GM12878 (cell line): ENCODE measurements at regions not wholly inside any gene's neighbourhood (a gene's known extent, or its start where the extent isn't known, plus 50 kb on each side); places are given as distances from the start of the nearest gene placed in this dataset.

Experiments
- MXI1 ChIP-seq: fragments of 150-350 bp; IDR thresholded peaks from 2 replicates; pipeline ENCODE4 v1.6.1; 2011; ENCODE audit warnings: low read depth, mild to moderate bottlenecking, inconsistent platforms, low read length, improper control_type of control experiment
- RELB ChIP-seq: fragments of 450-650 bp; IDR thresholded peaks from 2 replicates; pipeline ENCODE4 v1.6.1; 2017; ENCODE audit warnings: low read depth, mild to moderate bottlenecking, moderate library complexity
- SPI1 ChIP-seq: IDR thresholded peaks from 2 replicates; pipeline ENCODE4 v1.6.1; 2011; ENCODE audit warnings: low read depth, mild to moderate bottlenecking, low read length, moderate library complexity, borderline replicate concordance; ENCODE audit not compliant: insufficient read depth
- SRF ChIP-seq, 2 experiments: IDR thresholded peaks; 2 replicates each; pipeline ENCODE4 v1.6.1; 2011; ENCODE audit warnings: low read depth in 2 of 2, low read length in 2 of 2, mild to moderate bottlenecking in 1 of 2, moderate library complexity in 1 of 2
- TCF12 ChIP-seq: IDR thresholded peaks from 2 replicates; pipeline ENCODE4 v1.6.1; 2011; ENCODE audit warnings: low read depth, mild to moderate bottlenecking, low read length
- ZNF274 ChIP-seq: IDR thresholded peaks from one replicate; pipeline ENCODE4 v1.8.0; 2011; ENCODE audit not compliant: insufficient read length, insufficient read depth

DNA sequence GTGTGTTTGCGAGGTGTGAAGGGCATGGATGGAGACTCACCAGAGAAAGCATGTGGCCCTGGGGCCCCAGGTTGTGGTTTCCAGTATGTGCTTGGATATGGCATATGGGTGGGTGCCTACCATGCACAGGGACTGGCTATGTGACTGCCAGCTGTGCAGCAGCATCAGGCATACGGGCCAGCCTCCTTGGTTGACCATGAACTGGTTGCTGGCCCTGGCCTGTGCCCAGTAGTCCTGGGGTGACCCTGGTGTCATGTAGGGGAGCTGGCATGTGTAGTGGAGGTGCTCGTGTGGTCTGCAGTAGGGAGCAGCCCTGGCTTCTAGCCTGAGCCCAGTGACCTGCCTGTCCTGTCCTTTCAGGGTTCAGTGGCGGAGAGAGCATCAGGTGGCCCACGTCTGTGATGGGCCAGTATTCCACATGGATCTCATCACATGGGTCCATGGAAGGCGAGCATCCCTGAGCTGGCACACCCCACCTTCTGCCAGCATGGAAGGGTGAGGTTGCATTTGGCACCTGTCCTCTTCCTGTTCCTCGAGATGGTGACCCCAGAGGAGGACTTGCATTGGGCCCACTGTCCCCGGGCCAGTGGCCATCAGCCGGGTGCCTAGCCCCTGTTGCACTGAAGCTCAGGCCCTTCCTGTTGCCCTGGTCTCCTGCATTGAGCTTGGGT lies 228.9 kb downstream of the SNRPN start:
- TF ChIP-seq MXI1 (no peak), SRF (IDR thresholded peaks at IDR 0.05; ENCODE audit: low read depth in 2 of 2, low read length in 2 of 2) (no peak), SPI1 (no peak), TCF12 (no peak), RELB (no peak), ZNF274 (no peak)
